Stimulated activated CD8-positive, alpha-beta memory T cell treated with anti-CD3 and anti-CD28 coated beads, Interleukin-7, amount 100 ng/mL, for 48 hours (primary cell): ENCODE measurements at regions not wholly inside any gene's neighbourhood (a gene's known extent, or its start where the extent isn't known, plus 50 kb on each side); places are given as distances from the start of the nearest gene placed in this dataset.
A peak's percentile ranks its signal among the peaks of the same experiment; 100 is the strongest.
"Not testable (repeated sequence)": the region's sequence is repeated elsewhere in the genome, so short reads cannot be mapped to it uniquely, and the experiment has no call there.

ENCODE experiments used
- DNase-seq, 2 donors: peaks; one replicate each; pipeline ENCODE4 v3.0.0-alpha.2; 2020; ENCODE audit warnings: low read depth in 1 of 2; ENCODE audit errors: extremely low read depth in 1 of 2

- no peak for DNase-seq
Observed at GRCh38 chr1:55448261-55448660, 233.1 kb upstream of the USP24 start.

GRCh38 chr1:55447488-55447887 is 232.3 kb upstream of the USP24 start:
- DNase-seq: no peak

- no peak for DNase-seq
Observed at GRCh38 chr1:55446351-55446750, 231.2 kb upstream of the USP24 start.

GRCh38 chr1:55445416-55445815 is 230.3 kb upstream of the USP24 start:
- peak in 1 of 2 donors; percentile 7 for DNase-seq

- no peak for DNase-seq
Observed at GRCh38 chr1:55444667-55445066, 229.5 kb upstream of the USP24 start.

- no peak for DNase-seq
Observed at GRCh38 chr1:55443175-55443915, 228.2 kb upstream of the USP24 start.

- DNase-seq: no peak
Observed at GRCh38 chr1:55441489-55441888, 226.3 kb upstream of the USP24 start.

- no peak for DNase-seq
Observed at GRCh38 chr1:55437692-55438091, 222.5 kb upstream of the USP24 start.

- DNase-seq: not testable (repeated sequence)
Observed at GRCh38 chr1:55430720-55431119, 215.6 kb upstream of the USP24 start.

GRCh38 chr1:55430206-55430605 is 215.0 kb upstream of the USP24 start:
- DNase-seq: not testable (repeated sequence)

GRCh38 chr1:55428944-55429931 is 214.1 kb upstream of the USP24 start:
- DNase-seq: no peak

- DNase-seq: no peak
Observed at GRCh38 chr1:55428231-55428630, 213.1 kb upstream of the USP24 start.

- no peak for DNase-seq
Observed at GRCh38 chr1:55427606-55428005, 212.4 kb upstream of the USP24 start.

- DNase-seq: no peak
Observed at GRCh38 chr1:55426619-55427018, 211.5 kb upstream of the USP24 start.

GRCh38 chr1:55426156-55426555 is 211.0 kb upstream of the USP24 start:
- DNase-seq: no peak

- no peak for DNase-seq
Observed at GRCh38 chr1:55425310-55425930, 210.3 kb upstream of the USP24 start.

GRCh38 chr1:55423376-55423775 is 208.2 kb upstream of the USP24 start:
- DNase-seq: no peak

- no peak for DNase-seq
Observed at GRCh38 chr1:55420929-55421716, 206.0 kb upstream of the USP24 start.

- DNase-seq: no peak
Observed at GRCh38 chr1:55420026-55420425, 204.9 kb upstream of the USP24 start.

GRCh38 chr1:55418208-55419000 is 203.2 kb upstream of the USP24 start:
- no peak for DNase-seq
